ENCODE measurements at regions not wholly inside any gene's neighbourhood (a gene's known extent, or its start where the extent isn't known, plus 50 kb on each side); places are given as distances from the start of the nearest gene placed in this dataset.

DNA sequence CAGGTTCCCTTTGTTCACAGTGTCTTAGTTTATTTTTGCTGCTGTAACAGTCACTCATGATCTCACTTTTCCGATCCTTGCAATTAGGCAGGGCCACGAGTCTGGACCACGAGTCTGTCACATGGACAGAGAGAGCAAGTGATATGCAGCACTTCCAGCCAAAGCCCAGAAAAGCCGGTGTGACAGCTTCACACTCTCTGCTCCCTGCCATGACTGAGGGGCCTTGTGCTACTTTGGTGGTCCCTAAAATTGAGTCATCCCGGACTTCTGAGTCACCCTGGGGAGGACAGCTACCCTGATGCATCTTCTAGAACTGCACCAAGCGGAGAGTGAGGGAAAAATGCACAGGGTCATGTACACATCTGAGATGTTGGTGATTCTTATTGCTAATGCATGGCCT lies 179.6 kb downstream of the EFNB2 start:
- H3K9ac ChIP-seq (replicated peaks in 1 of 4; ENCODE audit: extremely low read depth in 1 of 4, low read depth in 3 of 4, low read length in 3 of 4) = no peak overlapping the region
- H3K9me3 ChIP-seq (ENCODE audit: insufficient read depth in 2 of 2, low read depth in 1 of 2, low read length in 1 of 2) = no peaks in the 10 kb centered on the region
- H2BK120ac ChIP-seq (replicated peaks; ENCODE audit: low read depth, low read length) = no peak overlapping the region
- H3K4me3 ChIP-seq (ENCODE audit: extremely low read depth in 1 of 4, insufficient read depth in 2 of 4, low read depth in 3 of 4, low read length in 4 of 4) = no peak overlapping the region
- no peak overlapping the region for H3K18ac ChIP-seq (ENCODE audit: extremely low read depth, low read length)
- no peak overlapping the region for H3K56ac ChIP-seq (replicated peaks; ENCODE audit: insufficient read length, low read depth, low read length)
- H3K4me2 ChIP-seq (ENCODE audit: insufficient read depth in 1 of 2, low read depth in 2 of 2, low read length in 2 of 2) = no peak overlapping the region
- no peak overlapping the region for H2AFZ ChIP-seq (ENCODE audit: low read length)
- H4K91ac ChIP-seq (replicated peaks; ENCODE audit: insufficient read length, low read length) = no peak overlapping the region
- no peaks in the 10 kb centered on the region for H4K20me1 ChIP-seq (replicated peaks in 1 of 2; ENCODE audit: control insufficient read depth in 1 of 2, insufficient read depth in 2 of 2, low read length in 2 of 2)
- no peak overlapping the region for H3K23ac ChIP-seq (ENCODE audit: insufficient read length)
- no peaks in the 10 kb centered on the region for H3K36me3 ChIP-seq (ENCODE audit: control insufficient read depth in 2 of 4, insufficient read depth in 4 of 4, low read length in 3 of 4)
- H3K27me3 ChIP-seq (replicated peaks in 1 of 4; ENCODE audit: control insufficient read depth in 3 of 4, extremely low read depth in 1 of 4, insufficient read depth in 3 of 4, low read length in 3 of 4) = no peaks in the 10 kb centered on the region; a peak in 1 of 7 replicates
- no peaks in the 10 kb centered on the region for H3K79me1 ChIP-seq (ENCODE audit: low read depth, low read length)
- H3K27ac ChIP-seq (ENCODE audit: low read depth, low read length) = no peak overlapping the region
- H2AK5ac ChIP-seq (ENCODE audit: low read depth, low read length) = no peak overlapping the region
- no peak for FAIRE-seq
- no peaks in the 10 kb centered on the region; a peak in 1 of 7 replicates for H3K4me1 ChIP-seq (replicated peaks in 1 of 4; ENCODE audit: control insufficient read depth in 3 of 4, insufficient read depth in 4 of 4, low read length in 3 of 4)
- ChIA-PET CTCF (ENCODE audit: partially characterized antibody) (no interaction called here), POLR2A (ENCODE audit: partially characterized antibody) (no interaction called here)
- no peak overlapping the region for H4K8ac ChIP-seq (ENCODE audit: extremely low read depth, insufficient read depth, low read length)
- no peak overlapping the region for H3K14ac ChIP-seq (ENCODE audit: insufficient read length)
- H4K5ac ChIP-seq (ENCODE audit: insufficient read length, low read depth, low read length) = no peak overlapping the region
- no peaks in the 10 kb centered on the region for H3K23me2 ChIP-seq (ENCODE audit: low read depth, low read length)
- 89% methylated on average over 6 of the region's 6 CpGs; no CpG with 5 or more reads in 1 of the 2 experiments for WGBS, 2 experiments (ENCODE audit: extremely low coverage in 1 of 2, insufficient coverage in 1 of 2, insufficient read length in 1 of 2, insufficient replicate concordance in 2 of 2, low coverage in 1 of 2, low lambda C conversion rate in 2 of 2, missing lambda C conversion rate in 1 of 2)
- H2BK15ac ChIP-seq (ENCODE audit: low read length) = no peak overlapping the region
- H3K4ac ChIP-seq (replicated peaks; ENCODE audit: insufficient read length, low read depth, low read length) = no peak overlapping the region
- H2BK12ac ChIP-seq (ENCODE audit: low read depth, low read length) = no peak overlapping the region
- DNase-seq (ENCODE audit: low read depth in 1 of 2, low spot score in 2 of 2) = no peak
- no peak overlapping the region for H2BK5ac ChIP-seq (ENCODE audit: low read depth, low read length)
- H3K79me2 ChIP-seq (ENCODE audit: control insufficient read depth in 1 of 2, insufficient read depth in 2 of 2, low read length in 2 of 2) = no peaks in the 10 kb centered on the region
- no peak overlapping the region for H2BK20ac ChIP-seq (ENCODE audit: low read length)
- TF ChIP-seq RXRA (IDR thresholded peaks at IDR 0.05; ENCODE audit: insufficient read depth, low read depth, low read length) (no peak), POLR2A (IDR thresholded peaks at IDR 0.05; ENCODE audit: control extremely low read depth in 1 of 2, low read depth in 2 of 2, low read length in 2 of 2) (no peak)
